ENCODE measurements at regions not wholly inside any gene's neighbourhood (a gene's known extent, or its start where the extent isn't known, plus 50 kb on each side); places are given as distances from the start of the nearest gene placed in this dataset.
"Not testable (repeated sequence)": the region's sequence is repeated elsewhere in the genome, so short reads cannot be mapped to it uniquely, and the experiment has no call there.

- DNase-seq (ENCODE audit: low spot score), result no peak
These were observed 420.4 kb upstream of the RAB6C start for GRCh38 chr2:129559101-129559500.

DNA sequence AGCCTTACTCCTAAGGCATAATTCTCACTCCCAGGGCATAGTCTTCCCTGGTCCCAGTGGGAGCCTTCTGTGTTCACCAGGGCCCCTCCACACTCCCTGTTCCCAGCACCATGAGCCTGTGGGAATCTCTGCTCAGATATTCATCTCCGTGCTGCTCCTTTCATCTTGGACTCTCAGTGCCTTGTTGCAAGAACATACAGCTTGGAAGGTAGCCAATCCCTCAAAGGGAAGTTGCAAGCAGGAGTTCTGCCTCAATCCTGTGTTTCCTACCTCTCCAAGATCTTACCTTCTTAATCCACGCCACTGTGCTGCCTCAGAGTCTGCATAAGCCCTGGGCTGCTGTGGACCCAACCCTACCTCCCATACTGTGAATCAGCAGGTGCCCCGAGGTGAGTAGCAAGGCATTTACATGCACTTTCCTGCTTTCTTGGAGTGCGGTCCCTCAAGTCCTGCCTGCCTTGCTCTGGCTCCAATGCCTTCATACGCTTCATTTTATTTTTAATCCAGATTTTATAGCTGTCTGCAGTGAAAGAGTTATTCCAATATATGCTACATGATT, 413.8 kb upstream of the RAB6C start:
- no peak for DNase-seq (ENCODE audit: low spot score)

- not testable (repeated sequence) for DNase-seq (ENCODE audit: low spot score)
These were observed 408.7 kb upstream of the RAB6C start for GRCh38 chr2:129570812-129571211.

DNA sequence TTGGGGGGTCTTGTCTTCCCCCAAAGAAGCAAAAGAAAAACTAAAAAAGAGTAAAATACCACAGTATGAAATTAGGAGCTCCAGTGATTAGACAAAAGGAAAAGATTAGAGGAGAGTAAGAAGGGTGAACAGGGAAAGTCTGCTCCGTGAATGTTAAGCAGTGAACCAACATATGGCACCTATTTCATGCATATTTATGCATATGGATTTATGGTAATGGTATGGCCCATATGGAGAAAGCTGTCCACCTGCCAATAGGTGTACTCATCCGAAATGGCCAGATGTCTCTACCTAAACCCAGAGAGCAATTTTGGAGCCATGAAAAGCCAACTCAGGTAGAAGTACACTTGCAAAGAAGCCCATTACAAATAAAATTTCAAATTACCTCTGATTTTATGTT, 404.0 kb upstream of the RAB6C start:
- DNase-seq (ENCODE audit: low spot score), result no peak

DNA sequence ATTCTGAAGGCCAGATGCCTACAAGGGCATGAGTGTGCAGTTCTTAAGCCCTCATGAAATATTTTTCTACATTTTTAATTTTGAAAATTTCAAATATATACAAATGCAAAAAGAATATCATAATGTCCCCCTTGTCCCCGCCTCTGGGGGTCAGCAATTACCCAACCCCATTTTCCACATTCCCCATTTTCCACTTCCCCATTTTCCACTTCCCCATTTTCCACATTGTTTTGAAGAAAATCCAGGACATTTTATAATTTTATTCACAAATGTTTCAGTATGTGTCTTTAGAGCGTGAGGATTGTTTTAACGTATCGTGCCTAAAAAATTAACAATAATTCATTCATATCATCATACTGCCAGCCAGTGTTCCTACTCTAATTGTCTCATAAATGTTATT, 403.6 kb upstream of the RAB6C start:
- DNase-seq (ENCODE audit: low spot score), result no peak

- DNase-seq (ENCODE audit: low spot score), result no peak
These were observed 399.5 kb upstream of the RAB6C start for GRCh38 chr2:129580001-129580400.

DNA sequence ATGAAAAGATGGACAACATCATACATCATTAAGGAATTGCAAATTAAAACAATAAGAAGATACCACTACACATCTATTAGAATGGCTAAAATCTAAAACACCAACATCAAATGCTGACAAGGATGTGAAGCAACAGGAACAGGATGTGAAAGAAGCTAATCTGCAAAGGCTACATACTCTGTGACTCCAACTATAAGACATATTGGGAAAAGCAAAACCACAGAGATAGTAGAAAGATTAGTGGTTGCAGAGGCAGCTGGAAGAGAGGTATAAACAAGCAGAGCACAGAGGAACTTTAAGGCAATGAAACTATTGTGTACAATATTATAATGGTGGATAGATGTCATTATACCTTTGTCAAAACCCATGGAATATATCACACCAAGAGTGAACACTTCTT, 393.7 kb upstream of the RAB6C start:
- DNase-seq (ENCODE audit: low spot score), result no peak

GRCh38 chr2:129587426-129588064, 391.9 kb upstream of the RAB6C start:
- DNase-seq (ENCODE audit: low spot score), result no peak

DNA sequence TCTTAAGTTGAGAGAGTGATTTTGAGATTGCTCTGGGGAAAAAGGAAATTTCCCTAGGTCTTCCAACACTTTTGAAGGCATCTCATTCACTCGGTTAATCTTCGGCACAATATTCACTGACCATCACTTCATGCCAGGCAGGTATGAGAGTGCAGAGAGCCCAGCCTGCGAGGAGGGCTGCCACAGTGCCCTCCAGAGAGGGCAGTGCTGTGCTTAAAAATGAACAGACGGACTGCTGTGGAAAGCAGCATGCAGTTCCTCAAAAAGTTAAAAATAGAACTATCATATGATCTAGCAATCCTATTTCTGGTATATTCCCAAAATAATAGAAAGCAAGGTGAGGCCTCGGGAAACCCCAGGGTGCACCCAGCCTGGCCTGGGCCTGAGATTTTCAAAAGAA, 374.9 kb upstream of the RAB6C start:
- DNase-seq (ENCODE audit: low spot score), result no peak

- no peak for DNase-seq (ENCODE audit: low spot score)
These were observed 373.8 kb upstream of the RAB6C start for GRCh38 chr2:129605646-129606045.

DNA sequence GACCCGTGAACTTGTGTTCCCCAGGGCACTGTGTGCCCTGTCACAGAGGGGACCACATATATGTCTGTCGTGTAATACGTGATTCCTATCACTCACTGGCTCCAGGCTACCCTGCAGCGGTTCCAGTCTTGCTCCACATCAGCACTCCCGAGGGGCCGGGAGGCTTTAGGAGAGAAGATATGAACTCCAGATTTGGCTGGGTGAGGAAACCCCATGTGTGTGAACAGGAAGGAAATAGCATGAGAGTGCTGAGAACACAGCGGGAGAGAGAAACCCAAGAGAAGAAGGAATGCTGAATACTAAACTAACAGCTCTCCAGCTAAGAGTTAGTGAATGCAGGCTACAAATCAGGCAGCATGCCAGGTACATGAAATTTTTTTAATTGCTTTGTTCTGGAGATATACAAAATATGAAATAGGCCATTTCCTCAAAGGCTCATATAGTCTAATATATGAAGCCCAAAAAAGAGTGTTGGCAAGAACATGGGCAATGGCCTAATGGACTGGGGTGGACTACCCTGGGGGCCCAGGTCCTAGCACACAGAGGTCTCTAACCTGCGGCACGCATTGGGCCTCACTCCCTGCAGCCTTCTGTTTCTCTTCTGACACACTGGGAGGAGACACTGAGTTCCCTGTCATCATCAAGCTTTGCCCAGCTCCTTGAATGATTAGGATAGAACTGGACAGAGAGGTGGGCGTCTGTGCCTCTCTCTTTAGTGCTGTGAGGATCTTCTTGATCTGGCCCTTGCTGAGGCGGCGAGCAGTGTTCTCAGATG, 372.8 kb upstream of the RAB6C start:
- no peak for DNase-seq (ENCODE audit: low spot score)

DNA sequence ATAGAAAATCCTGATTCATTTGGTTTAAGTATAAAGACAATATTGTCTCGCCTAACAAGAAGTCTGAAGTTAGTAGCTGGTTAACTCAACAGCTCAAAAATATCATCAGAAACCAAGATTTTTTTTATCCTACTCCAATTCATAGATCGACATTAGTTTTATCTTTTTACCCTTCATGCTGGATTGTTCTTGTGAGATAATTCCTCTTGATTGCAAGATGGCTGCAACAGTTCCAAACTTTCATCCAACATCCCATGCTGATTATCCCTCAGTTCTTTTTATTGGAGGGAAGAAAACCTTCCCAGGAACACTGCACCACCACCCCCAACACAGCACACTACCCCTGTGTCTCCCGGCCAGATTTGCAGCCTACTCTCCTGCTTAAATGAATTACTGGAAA, 370.2 kb upstream of the RAB6C start:
- DNase-seq (ENCODE audit: low spot score), result no peak

DNA sequence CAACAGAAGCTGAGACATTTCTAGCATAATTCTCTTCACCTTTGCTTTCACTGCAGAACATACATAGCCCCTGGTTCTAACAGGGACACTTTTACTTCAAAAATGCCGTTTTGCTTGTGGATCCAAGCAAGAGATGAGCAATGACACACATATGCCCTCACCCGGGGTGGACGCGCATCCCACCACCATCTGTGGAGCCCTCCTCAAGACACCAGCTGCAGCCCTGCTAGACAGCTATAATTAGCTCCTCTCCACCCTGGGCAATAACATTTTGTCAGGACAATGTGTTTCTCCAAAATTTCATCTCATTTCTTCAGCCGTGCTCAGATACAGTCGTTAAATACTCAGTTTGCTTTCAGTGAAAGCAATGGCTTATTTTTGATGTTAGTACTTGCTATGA, 368.7 kb upstream of the RAB6C start:
- DNase-seq (ENCODE audit: low spot score), result no peak

GRCh38 chr2:129611471-129611870, 368.0 kb upstream of the RAB6C start:
- no peak for DNase-seq (ENCODE audit: low spot score)

GRCh38 chr2:129619471-129619870, 360.0 kb upstream of the RAB6C start:
- DNase-seq (ENCODE audit: low spot score), result no peak

DNA sequence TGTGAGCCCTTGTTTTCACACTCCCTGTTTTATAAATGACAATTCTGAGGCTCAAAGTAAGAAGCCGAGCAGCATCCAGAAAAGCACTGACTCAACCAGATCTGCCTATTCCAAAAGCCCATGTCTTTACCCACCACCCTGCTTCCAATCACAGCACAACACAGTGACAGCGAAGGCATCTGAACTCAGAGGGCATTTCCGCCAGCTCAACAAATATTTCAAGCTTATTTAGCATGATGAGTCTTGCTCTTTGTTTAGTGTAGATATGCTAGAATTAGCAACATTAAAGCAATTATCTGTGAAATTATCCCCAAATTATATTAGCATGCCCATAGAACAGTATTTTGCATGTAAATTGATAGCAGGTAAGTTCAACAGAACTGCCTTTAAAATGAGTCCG, 359.1 kb upstream of the RAB6C start:
- no peak for DNase-seq (ENCODE audit: low spot score)

DNA sequence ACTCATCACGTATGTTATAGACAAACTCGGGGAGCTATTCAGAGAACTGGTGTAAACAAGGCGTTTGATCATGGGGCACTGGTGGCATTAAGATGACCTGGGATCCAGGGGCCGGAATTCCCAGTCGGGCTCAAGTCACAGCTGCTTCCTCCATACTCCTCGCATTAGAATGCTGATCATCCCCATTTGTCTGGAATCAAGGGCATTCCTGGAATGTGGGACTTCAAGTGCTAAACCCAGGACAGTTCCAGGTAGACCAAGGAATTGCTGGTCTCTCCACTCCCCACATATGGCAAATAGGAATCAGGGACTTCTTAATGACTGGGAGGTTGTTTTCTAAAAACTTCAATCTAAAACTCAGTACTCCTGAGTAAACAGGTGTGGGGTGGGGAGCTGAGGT, 355.7 kb upstream of the RAB6C start:
- DNase-seq (ENCODE audit: low spot score), result no peak

DNA sequence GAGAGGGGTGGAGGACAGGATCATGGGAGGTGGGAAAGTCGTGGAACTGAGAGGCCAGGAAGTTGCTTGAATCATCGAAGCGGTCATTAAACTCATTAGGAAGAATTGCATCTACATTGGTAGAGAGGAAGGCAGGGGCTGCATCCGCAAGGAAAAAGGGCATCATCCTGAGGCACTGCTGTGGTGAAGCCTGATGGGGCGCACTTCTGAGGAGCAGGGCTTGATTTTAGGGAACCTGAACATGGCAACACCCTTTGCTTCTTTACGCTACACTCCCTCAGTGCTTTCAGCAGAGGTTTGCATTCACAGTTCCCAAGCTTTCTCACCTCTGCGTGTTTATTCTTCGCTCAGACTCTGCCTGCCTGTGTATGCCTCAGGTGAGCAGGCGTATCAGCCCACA, 352.0 kb upstream of the RAB6C start:
- DNase-seq (ENCODE audit: low spot score), result no peak

DNA sequence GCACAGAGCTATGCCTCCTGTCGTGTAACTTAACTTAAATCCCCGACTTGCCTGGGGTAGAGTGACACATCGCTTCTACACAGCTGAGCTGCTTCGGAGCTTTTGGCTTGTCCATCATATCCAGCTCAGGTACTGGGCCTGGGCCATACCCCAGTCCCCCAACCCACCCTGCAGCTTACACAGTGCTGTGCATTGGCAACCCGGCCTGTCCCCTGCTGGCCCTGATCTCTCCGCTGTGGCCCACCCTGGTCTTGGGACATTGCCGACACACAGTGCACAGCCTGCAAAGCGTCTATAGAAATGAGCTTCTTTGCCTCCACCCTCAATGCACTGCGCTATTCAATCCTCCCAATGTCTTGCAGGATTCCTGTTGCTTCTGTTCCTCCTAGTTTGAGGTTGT, 342.8 kb upstream of the RAB6C start:
- no peak for DNase-seq (ENCODE audit: low spot score)

DNA sequence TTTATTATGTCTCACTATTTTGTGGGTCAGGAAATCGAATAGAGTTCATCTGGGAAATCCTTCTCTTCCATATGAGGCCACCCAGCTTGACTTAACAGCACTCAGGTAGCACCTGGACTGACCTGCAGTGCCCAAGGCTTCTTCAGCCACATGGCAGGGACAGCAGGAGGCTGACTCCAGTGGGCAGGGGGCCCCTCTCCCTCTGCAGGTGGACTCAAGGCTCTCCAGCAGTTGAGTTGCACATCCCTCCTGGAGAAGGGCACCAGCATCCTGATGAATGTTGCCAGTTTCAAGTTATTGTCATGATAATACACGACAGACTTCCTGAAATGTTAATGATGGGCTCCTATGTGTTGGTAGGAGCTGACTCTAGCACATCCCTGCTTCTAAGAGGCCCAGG, 338.1 kb upstream of the RAB6C start:
- DNase-seq (ENCODE audit: low spot score), result no peak

- DNase-seq (ENCODE audit: low spot score), result no peak
These were observed 336.9 kb upstream of the RAB6C start for GRCh38 chr2:129642526-129643043.

DNA sequence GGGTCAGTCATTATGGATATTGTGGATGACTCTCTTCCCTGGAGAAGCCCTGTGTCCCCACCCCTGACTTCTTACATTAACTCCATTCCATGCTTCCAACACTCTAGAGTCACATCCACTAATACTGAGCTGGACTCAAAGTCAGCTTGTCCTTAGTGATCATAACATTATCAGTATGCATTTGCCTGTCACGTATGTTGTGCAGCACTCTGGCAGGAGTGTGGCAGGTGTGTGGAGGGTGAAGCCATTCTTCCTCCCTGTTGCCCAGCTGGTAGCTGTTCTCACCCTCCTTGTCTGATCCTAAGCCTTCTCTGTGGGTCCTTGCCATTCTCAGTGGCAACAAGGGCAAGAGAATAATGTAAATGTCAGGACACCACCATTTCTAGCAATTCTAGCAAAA, 334.1 kb upstream of the RAB6C start:
- no peak for DNase-seq (ENCODE audit: low spot score)

DNA sequence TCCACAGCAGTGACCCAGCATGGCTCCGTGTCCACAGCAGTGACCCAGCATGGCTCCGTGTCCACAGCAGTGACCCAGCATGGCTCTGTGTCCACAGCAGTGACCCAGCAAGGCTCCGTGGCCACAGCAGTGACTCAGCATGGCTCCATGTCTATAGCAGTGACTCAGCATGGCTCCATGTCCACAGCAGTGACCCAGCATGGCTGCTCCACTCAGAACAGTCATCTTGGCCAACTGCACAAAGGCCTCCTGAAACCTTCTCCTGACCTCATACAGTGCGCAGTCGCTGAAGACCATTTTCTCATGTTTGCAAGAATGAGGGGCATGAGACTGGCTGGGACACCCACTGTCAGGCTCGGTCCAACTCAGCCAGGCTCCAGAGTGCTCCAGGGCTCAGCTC, 333.4 kb upstream of the RAB6C start:
- DNase-seq (ENCODE audit: low spot score), result no peak

DNA sequence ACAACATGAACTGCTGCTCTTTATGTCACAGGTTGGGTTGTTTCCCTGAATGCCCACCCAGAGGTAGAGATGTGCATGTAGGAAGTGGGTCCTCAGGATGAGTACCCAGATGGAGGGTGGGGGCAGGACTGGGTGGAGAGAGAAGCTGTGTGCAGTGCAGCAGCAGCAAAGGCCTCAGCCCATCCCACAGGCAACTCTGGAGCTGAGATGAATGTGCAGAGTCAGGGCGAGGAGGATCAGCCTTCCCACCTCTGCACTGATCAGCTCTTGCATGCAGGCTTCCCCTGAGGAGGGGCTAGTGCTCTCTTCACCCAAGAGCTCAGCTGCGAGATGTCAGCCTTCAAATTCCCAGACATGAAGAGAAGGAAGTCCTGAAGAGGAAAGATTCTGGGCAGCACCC, 326.2 kb upstream of the RAB6C start:
- DNase-seq (ENCODE audit: low spot score), result no peak

Data from activated CD4-positive, alpha-beta T cell treated with anti-CD3 and anti-CD28 coated beads, Interleukin-2, Interleukin-4, amounts not matched to agents 100 ng/mL and 50 ng/mL, durations not matched to agents 16 hours and 8 hours (primary cell).